Skin of body (tissue), 1 donor: ENCODE measurements at regions not wholly inside any gene's neighbourhood (a gene's known extent, or its start where the extent isn't known, plus 50 kb on each side); places are given as distances from the start of the nearest gene placed in this dataset.

ENCODE experiments used
- DNase-seq: peaks from one replicate; lab custom pipeline; 2025; lab: John Stamatoyannopoulos, UW

- DNase-seq = no peak
These were observed 184.4 kb downstream of the SPCS3 start for GRCh38 chr4:176504118-176504517.

GRCh38 chr4:176507845-176508533 lies 188.2 kb downstream of the SPCS3 start:
- no peak for DNase-seq

GRCh38 chr4:176508780-176509331 lies 189.1 kb downstream of the SPCS3 start:
- no peak for DNase-seq

- no peak for DNase-seq
These were observed 205.8 kb downstream of the SPCS3 start for GRCh38 chr4:176525576-176525975.

- no peak for DNase-seq
These were observed 206.9 kb downstream of the SPCS3 start for GRCh38 chr4:176526704-176527103.

- DNase-seq = no peak
These were observed 209.8 kb downstream of the SPCS3 start for GRCh38 chr4:176529574-176529973.

GRCh38 chr4:176533159-176533558 lies 213.4 kb downstream of the SPCS3 start:
- DNase-seq = peak; percentile 50

- no peak for DNase-seq
These were observed 214.8 kb downstream of the SPCS3 start for GRCh38 chr4:176534566-176534965.

GRCh38 chr4:176538217-176538925 lies 218.6 kb downstream of the SPCS3 start:
- peak; percentile 3 for DNase-seq

GRCh38 chr4:176539091-176539784 lies 219.5 kb downstream of the SPCS3 start:
- no peak for DNase-seq

- DNase-seq = no peak
These were observed 220.0 kb downstream of the SPCS3 start for GRCh38 chr4:176539785-176540175.

- DNase-seq = no peak
These were observed 221.0 kb downstream of the SPCS3 start for GRCh38 chr4:176540814-176541213.

GRCh38 chr4:176545872-176546271 lies 226.1 kb downstream of the SPCS3 start:
- no peak for DNase-seq

GRCh38 chr4:176546975-176547374 lies 227.2 kb downstream of the SPCS3 start:
- no peak for DNase-seq

- DNase-seq = no peak
These were observed 228.8 kb downstream of the SPCS3 start for GRCh38 chr4:176548571-176548970.

GRCh38 chr4:176549161-176549865 lies 229.5 kb downstream of the SPCS3 start:
- no peak for DNase-seq

GRCh38 chr4:176558661-176559060 lies 234.1 kb downstream of the VEGFC start:
- DNase-seq = peak; percentile 12

GRCh38 chr4:176561368-176561767 lies 231.4 kb downstream of the VEGFC start:
- no peak for DNase-seq

- DNase-seq = peak; percentile 64
These were observed 229.1 kb downstream of the VEGFC start for GRCh38 chr4:176563591-176563990.

- DNase-seq = no peak
These were observed 227.7 kb downstream of the VEGFC start for GRCh38 chr4:176565049-176565448.

- DNase-seq = no peak
These were observed 226.0 kb downstream of the VEGFC start for GRCh38 chr4:176566769-176567168.

- DNase-seq = no peak
These were observed 224.5 kb downstream of the VEGFC start for GRCh38 chr4:176568238-176568637.
